GM12873 (cell line): ENCODE measurements at regions not wholly inside any gene's neighbourhood (a gene's known extent, or its start where the extent isn't known, plus 50 kb on each side); places are given as distances from the start of the nearest gene placed in this dataset.

Source experiments
- TF ChIP-seq, protein P1 (sequence below): IDR thresholded peaks from 2 replicates; pipeline ENCODE4 v1.5.1; 2012; ENCODE audit warnings: low read depth, mild to moderate bottlenecking, moderate library complexity, low read length, control low read depth; ENCODE audit not compliant: insufficient read depth; ENCODE audit errors: missing control alignments

DNA sequence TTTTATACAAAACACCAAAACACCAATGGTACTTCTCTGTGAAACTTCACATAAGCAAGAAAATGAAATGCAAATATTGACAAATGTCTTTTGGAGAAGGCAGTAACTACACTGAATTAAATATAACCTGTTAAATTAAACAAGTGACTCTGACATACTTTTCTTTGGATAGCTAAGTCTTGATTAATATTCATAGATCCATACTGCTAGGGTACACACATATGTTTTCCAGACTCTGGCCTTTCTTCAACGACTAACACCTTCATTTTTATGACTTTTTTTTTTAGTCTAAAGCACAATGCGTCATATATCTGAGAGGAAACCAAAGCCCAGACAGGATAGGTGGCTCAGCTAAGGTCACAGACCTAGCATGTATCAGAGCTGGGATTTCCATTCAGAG, 263.7 kb downstream of the TENT4A start:
- TF ChIP-seq, protein P1, sequence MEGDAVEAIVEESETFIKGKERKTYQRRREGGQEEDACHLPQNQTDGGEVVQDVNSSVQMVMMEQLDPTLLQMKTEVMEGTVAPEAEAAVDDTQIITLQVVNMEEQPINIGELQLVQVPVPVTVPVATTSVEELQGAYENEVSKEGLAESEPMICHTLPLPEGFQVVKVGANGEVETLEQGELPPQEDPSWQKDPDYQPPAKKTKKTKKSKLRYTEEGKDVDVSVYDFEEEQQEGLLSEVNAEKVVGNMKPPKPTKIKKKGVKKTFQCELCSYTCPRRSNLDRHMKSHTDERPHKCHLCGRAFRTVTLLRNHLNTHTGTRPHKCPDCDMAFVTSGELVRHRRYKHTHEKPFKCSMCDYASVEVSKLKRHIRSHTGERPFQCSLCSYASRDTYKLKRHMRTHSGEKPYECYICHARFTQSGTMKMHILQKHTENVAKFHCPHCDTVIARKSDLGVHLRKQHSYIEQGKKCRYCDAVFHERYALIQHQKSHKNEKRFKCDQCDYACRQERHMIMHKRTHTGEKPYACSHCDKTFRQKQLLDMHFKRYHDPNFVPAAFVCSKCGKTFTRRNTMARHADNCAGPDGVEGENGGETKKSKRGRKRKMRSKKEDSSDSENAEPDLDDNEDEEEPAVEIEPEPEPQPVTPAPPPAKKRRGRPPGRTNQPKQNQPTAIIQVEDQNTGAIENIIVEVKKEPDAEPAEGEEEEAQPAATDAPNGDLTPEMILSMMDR: no peak

DNA sequence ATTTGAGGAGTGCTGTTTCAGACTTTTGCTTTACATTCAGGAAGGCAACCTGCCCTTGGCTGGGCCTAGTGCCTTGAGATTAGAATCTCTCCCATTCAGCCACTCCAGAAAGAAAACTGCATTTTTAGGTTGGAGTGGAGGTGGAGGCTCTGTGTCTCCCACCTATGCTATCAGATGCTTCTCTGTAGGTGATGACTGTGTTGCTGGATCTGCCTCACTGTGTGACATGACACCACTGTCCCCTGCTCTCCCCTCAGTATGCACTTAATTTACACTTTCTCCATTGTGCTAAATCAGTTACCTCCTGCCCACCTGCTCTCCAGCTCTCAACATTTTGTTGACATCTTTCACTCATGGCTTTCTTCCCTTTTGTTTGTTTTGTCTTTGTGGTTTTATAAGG, 265.8 kb downstream of the TENT4A start:
- TF ChIP-seq, protein P1: no peak

DNA sequence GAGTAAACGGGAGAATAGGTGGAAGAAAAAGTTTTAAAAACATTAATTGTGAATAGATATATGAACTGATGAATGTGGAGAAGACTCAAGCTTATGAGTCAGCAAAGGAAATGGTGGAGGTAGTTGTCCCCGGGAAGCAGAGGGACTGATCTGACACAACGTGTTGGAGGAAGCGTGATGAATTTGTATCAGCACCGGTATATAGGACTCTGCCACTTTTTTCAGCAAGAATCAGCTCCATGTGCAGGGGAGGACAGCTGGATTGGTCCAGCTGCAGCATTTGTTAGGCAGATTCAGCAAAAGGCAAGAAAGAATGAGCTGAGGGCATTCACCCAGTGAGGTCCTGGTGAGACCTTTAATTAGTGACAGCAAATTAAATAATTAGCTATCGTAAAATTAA, 276.0 kb downstream of the TENT4A start:
- TF ChIP-seq, protein P1: no peak

DNA sequence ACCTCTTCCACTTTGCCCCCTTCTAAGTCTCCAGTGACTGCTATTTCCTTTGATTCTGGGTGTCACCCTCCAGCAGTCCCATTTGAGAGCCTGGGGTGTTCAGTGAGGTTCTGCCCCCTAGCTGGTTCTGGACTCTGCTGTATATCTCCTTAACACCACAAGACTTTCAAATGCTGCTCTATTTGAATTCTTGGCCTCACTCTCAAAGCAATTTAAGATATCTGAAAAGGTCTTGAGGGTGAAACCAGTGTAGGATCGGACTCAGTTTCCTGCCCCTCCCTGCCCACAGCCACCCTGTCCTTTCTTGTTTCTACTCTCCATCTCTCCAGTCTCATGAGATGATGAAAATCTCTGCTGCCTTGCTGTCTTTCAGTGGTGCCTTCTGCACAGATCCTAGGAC, 280.9 kb downstream of the TENT4A start:
- TF ChIP-seq, protein P1: no peak

DNA sequence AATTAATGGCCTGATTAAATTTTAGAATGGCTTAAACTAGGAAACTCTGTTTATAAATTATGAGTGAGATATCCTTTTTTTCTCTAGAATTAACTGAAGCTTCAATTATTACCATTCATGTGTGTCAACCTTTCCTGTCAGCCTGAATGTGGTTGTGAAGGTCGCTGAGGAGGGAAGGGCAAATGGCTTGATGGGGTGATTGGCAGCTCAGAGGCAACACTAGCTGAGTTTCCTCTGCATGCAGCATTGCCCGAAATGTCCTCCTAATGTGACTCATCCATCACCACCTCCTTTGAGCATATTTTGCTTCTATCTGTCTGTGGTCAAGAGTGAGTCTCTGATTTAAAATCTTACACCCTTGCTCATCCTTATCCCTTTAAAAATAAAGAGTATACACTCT, 281.9 kb downstream of the TENT4A start:
- TF ChIP-seq, protein P1: no peak

DNA sequence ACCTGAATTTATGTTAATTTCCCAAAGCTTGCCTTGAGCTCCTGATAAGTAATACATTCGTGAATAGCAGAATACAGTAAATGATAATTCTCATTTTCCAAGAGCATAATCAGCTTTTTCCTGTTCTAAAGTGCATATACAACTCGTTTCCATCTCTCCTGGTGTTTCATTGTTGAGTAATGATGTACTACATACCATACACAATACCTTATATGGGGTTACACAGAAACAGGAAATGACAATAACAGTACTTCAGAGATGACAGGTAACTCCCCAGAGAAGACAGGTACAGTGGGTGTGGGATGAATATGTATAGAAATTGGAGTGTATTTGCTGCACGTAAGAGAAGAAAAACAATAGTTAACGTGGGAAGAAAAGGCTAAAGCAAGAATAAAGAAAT, 287.1 kb downstream of the TENT4A start:
- TF ChIP-seq, protein P1: no peak

DNA sequence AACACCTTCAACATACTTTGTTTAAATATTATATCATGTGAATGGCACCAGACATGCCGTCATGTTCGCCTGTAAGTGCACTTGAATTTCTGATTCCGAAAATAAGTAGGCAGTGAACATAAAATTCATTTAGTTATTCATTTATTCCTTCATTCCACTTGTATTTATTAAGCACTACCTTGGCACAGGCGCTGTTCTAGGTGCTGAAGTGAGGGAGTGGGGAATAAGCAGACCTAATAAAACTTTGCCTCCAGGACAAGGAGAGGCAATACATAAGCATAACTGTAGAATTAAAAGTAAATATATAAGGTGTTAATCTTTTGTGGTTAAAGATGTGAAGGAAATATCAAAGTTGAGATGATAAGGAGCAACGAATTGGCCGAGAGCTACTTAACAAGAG, 297.4 kb downstream of the TENT4A start:
- TF ChIP-seq, protein P1: no peak
